ENCODE measurements at regions not wholly inside any gene's neighbourhood (a gene's known extent, or its start where the extent isn't known, plus 50 kb on each side); places are given as distances from the start of the nearest gene placed in this dataset.

GRCh38 chr7:131883196-131883595, 326.8 kb upstream of the PODXL start:
- TF ChIP-seq CTCF (optimal IDR thresholded peaks at IDR 0.05 in 1 of 3, IDR thresholded peaks at IDR 0.05 in 1 of 3, conservative IDR thresholded peaks at IDR 0.05 in 1 of 3; ENCODE audit: extremely low read depth in 1 of 3, insufficient read depth in 2 of 3, low read length in 3 of 3) (no peak), EZH2 (IDR thresholded peaks at IDR 0.05; ENCODE audit: low read length) (no peak)
